ENCODE measurements at regions not wholly inside any gene's neighbourhood (a gene's known extent, or its start where the extent isn't known, plus 50 kb on each side); places are given as distances from the start of the nearest gene placed in this dataset.

DNA sequence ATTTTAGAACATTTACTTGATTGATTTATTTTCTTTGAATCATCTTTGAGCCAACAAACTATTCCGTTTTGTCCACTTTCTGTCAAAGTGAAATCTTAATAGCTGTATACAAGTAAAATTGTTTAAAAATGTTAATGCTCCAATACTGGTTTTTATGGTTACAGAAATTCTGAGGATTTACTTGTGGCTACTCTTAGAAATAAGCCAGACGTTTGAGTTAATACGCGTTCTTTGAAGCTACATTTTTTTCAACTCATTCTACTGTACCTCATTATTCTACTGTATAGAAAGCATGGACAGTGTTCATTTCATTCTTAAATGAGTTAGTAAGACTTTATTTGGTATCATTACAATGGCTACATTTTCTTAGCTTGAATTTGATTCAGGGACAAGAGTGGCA lies 996.2 kb upstream of the FLRT2 start:
- Histone ChIP-seq H3K4me1 (ENCODE audit: control insufficient read depth, insufficient read depth, low read length) (no peaks in the 10 kb centered on the region), H3K36me3 (ENCODE audit: control insufficient read depth, insufficient read depth, low read length) (no peaks in the 10 kb centered on the region), H3K27me3 (ENCODE audit: control insufficient read depth, insufficient read depth, low read length) (no peaks in the 10 kb centered on the region), H3K27ac (ENCODE audit: low read length) (no peak overlapping the region), H3K4me3 (ENCODE audit: low read depth in 2 of 2, low read length in 2 of 2) (no peak overlapping the region), H3K9me3 (ENCODE audit: control insufficient read depth, insufficient read depth, low read depth, low read length) (no peaks in the 10 kb centered on the region)
- intact Hi-C loops (cut with micrococcal nuclease; ENCODE audit: unreplicated experiment): no loop called here
- DNase-seq (ENCODE audit: low read depth, low spot score) (no peak), ATAC-seq (no peak)
- CTCF ChIA-PET: no interaction called here
- BruUV-seq (replicated peaks): no TSS peak
- in situ Hi-C loops (cut with HindIII; ENCODE audit: low pct_unique_long_range_greater_than_20kb, low sequenced_read_pairs): no loop called here
- TF ChIP-seq SIN3A (IDR thresholded peaks at IDR 0.05; ENCODE audit: borderline replicate concordance, insufficient read depth, low read depth, low read length): no peak
- TF ChIP-seq, protein P1, sequence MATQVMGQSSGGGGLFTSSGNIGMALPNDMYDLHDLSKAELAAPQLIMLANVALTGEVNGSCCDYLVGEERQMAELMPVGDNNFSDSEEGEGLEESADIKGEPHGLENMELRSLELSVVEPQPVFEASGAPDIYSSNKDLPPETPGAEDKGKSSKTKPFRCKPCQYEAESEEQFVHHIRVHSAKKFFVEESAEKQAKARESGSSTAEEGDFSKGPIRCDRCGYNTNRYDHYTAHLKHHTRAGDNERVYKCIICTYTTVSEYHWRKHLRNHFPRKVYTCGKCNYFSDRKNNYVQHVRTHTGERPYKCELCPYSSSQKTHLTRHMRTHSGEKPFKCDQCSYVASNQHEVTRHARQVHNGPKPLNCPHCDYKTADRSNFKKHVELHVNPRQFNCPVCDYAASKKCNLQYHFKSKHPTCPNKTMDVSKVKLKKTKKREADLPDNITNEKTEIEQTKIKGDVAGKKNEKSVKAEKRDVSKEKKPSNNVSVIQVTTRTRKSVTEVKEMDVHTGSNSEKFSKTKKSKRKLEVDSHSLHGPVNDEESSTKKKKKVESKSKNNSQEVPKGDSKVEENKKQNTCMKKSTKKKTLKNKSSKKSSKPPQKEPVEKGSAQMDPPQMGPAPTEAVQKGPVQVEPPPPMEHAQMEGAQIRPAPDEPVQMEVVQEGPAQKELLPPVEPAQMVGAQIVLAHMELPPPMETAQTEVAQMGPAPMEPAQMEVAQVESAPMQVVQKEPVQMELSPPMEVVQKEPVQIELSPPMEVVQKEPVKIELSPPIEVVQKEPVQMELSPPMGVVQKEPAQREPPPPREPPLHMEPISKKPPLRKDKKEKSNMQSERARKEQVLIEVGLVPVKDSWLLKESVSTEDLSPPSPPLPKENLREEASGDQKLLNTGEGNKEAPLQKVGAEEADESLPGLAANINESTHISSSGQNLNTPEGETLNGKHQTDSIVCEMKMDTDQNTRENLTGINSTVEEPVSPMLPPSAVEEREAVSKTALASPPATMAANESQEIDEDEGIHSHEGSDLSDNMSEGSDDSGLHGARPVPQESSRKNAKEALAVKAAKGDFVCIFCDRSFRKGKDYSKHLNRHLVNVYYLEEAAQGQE (IDR thresholded peaks at IDR 0.05; ENCODE audit: insufficient read depth in 1 of 2, low read depth in 2 of 2, low read length in 1 of 2): no peak
- TF ChIP-seq, protein P2, sequence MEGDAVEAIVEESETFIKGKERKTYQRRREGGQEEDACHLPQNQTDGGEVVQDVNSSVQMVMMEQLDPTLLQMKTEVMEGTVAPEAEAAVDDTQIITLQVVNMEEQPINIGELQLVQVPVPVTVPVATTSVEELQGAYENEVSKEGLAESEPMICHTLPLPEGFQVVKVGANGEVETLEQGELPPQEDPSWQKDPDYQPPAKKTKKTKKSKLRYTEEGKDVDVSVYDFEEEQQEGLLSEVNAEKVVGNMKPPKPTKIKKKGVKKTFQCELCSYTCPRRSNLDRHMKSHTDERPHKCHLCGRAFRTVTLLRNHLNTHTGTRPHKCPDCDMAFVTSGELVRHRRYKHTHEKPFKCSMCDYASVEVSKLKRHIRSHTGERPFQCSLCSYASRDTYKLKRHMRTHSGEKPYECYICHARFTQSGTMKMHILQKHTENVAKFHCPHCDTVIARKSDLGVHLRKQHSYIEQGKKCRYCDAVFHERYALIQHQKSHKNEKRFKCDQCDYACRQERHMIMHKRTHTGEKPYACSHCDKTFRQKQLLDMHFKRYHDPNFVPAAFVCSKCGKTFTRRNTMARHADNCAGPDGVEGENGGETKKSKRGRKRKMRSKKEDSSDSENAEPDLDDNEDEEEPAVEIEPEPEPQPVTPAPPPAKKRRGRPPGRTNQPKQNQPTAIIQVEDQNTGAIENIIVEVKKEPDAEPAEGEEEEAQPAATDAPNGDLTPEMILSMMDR (IDR thresholded peaks at IDR 0.05): no peak
- no peak for TF ChIP-seq TCF7L2 (IDR thresholded peaks at IDR 0.05; ENCODE audit: low read depth, low read length)
- TF ChIP-seq POLR2AphosphoS5 (IDR thresholded peaks at IDR 0.05; ENCODE audit: low read depth, low read length): no peak
- POLR2A ChIA-PET: no interaction called here

DNA sequence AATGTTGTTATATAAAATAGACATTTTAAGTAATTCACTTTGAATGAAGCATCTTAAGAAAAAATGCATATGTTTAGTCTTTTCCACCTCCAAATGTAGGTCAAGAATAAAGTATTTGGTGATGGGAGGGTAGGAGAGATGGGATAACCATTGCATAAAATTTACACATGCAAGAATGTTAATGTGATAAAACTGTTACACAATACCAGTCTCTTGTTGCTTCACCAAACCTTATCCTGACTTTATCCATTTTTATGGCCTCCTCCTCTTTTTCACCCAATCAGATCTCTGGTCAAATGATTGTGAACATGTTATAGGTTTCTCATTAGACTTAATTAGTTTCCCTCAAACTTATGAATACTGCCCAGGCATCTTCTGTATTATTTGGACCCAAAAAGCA lies 994.5 kb upstream of the FLRT2 start:
- intact Hi-C loops (cut with micrococcal nuclease; ENCODE audit: unreplicated experiment) (no loop called here), in situ Hi-C loops (cut with HindIII; ENCODE audit: low pct_unique_long_range_greater_than_20kb, low sequenced_read_pairs) (no loop called here)
- no TSS peak for BruUV-seq (replicated peaks)
- no peak for TF ChIP-seq TCF7L2 (IDR thresholded peaks at IDR 0.05; ENCODE audit: low read depth, low read length)
- TF ChIP-seq SIN3A (IDR thresholded peaks at IDR 0.05; ENCODE audit: borderline replicate concordance, insufficient read depth, low read depth, low read length): no peak
- no peak for TF ChIP-seq POLR2AphosphoS5 (IDR thresholded peaks at IDR 0.05; ENCODE audit: low read depth, low read length)
- TF ChIP-seq, protein P2 (IDR thresholded peaks at IDR 0.05): no peak
- TF ChIP-seq, protein P1 (IDR thresholded peaks at IDR 0.05; ENCODE audit: insufficient read depth in 1 of 2, low read depth in 2 of 2, low read length in 1 of 2): no peak
- CTCF ChIA-PET: no interaction called here
- ATAC-seq (no peak), DNase-seq (ENCODE audit: low read depth, low spot score) (no peak)
- no peak overlapping the region for H3K27ac ChIP-seq (ENCODE audit: low read length)
- H3K27me3 ChIP-seq (ENCODE audit: control insufficient read depth, insufficient read depth, low read length): no peaks in the 10 kb centered on the region
- no peaks in the 10 kb centered on the region for H3K9me3 ChIP-seq (ENCODE audit: control insufficient read depth, insufficient read depth, low read depth, low read length)
- no peak overlapping the region for H3K4me3 ChIP-seq (ENCODE audit: low read depth in 2 of 2, low read length in 2 of 2)
- POLR2A ChIA-PET: no interaction called here
- no peaks in the 10 kb centered on the region for H3K4me1 ChIP-seq (ENCODE audit: control insufficient read depth, insufficient read depth, low read length)
- no peaks in the 10 kb centered on the region for H3K36me3 ChIP-seq (ENCODE audit: control insufficient read depth, insufficient read depth, low read length)
